HFFc6 (cell line): ENCODE measurements at regions not wholly inside any gene's neighbourhood (a gene's known extent, or its start where the extent isn't known, plus 50 kb on each side); places are given as distances from the start of the nearest gene placed in this dataset.

ENCODE experiments used
- DNase-seq: peaks from one replicate; pipeline ENCODE4 v3.0.0-alpha.2; 2018
- H3K27ac Mint-ChIP-seq: 2 replicates; pipeline ENCODE4 v1.8.0; 2020; ENCODE audit warnings: mild to moderate bottlenecking, mixed read lengths
- H3K27me3 Mint-ChIP-seq: 2 replicates; pipeline ENCODE4 v1.8.0; 2021; ENCODE audit warnings: mild to moderate bottlenecking, moderate library complexity, mixed read lengths; ENCODE audit not compliant: insufficient read depth
- H3K36me3 Mint-ChIP-seq: 2 replicates; pipeline ENCODE4 v1.8.0; 2021; ENCODE audit warnings: low read depth, mixed read lengths
- H3K4me1 Mint-ChIP-seq: 2 replicates; pipeline ENCODE4 v1.8.0; 2020; ENCODE audit warnings: low read depth, mixed read lengths
- H3K4me3 Mint-ChIP-seq: 2 replicates; pipeline ENCODE4 v1.8.0; 2020; ENCODE audit warnings: mild to moderate bottlenecking, moderate library complexity, mixed read lengths
- H3K9me3 Mint-ChIP-seq: 2 replicates; pipeline ENCODE4 v1.8.0; 2020; ENCODE audit warnings: mild to moderate bottlenecking, mixed read lengths
- CTCF ChIP-seq: fragments of 200-600 bp; sonication (generic); IDR thresholded peaks from 2 replicates; pipeline ENCODE4 v1.5.0; 2021; ENCODE audit warnings: antibody characterized with exemption, mild to moderate bottlenecking

- DNase-seq = peak; percentile 25
- TF ChIP-seq CTCF = no peak
- peaks cover 71% of the 10 kb centered on the region for H3K4me1 Mint-ChIP-seq
- no peaks in the 10 kb centered on the region for H3K9me3 Mint-ChIP-seq
- H3K27ac Mint-ChIP-seq = peak overlapping the region; percentile 89
- H3K4me3 Mint-ChIP-seq = peak overlapping the region; percentile 62
- no peaks in the 10 kb centered on the region for H3K27me3 Mint-ChIP-seq
- H3K36me3 Mint-ChIP-seq = no peaks in the 10 kb centered on the region
Measured at GRCh38 chr14:61925732-61926435, 163.7 kb downstream of the SNAPC1 start.

DNA sequence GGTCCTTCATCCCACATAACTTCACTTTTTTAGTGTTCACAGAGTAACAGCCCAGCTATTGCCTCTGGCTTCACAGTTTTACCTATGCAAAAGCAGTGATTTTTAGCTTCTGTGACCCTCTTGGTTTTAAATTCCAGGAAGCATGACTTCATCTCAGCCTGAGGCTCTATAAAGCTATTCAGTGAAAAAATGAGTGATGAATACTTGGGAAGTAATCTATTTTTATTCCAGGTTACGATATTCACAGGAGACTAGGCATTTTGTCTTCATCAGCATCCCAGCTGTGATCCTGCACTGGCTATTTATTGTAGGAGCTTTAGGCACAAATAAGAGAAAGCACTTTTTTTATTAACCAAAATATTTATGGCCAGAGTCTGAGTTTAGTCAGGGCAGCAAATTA is 164.8 kb downstream of the SNAPC1 start:
- Mint-ChIP-seq H3K36me3 (0 out of 2 replicates have a peak, but pooled peaks cover 3% of the 10 kb centered on the region), H3K9me3 (no peaks in the 10 kb centered on the region), H3K27ac (peak overlapping the region; percentile 89), H3K4me1 (peaks cover 77% of the 10 kb centered on the region), H3K4me3 (peak overlapping the region; percentile 76), H3K27me3 (no peaks in the 10 kb centered on the region)
- TF ChIP-seq CTCF = no peak
- peak; percentile 75 for DNase-seq

DNA sequence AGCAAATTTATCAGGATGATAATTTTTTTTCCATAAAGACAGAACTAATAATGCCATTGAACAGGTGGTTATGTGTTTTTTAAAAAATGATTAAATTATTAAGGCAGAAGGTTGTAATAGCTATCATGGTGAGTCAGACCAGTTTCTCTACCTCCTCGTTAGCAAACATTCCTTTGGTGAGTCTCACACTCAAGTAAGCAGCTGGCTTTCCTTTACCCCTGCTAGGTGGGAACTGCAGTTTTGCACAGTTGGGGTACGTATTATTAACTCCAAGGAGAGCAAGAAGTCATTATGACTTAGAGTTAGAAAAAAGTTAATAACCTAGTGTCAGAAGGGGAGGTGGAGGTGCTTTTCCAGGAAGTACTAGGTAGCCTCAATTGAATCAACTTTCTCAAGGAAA is 165.3 kb downstream of the SNAPC1 start:
- Mint-ChIP-seq H3K27ac (peak overlapping the region; percentile 89), H3K4me3 (peak overlapping the region; percentile 76), H3K27me3 (no peaks in the 10 kb centered on the region), H3K9me3 (no peaks in the 10 kb centered on the region), H3K36me3 (0 out of 2 replicates have a peak, but pooled peaks cover 8% of the 10 kb centered on the region), H3K4me1 (peaks cover 82% of the 10 kb centered on the region)
- peak; percentile 57 for DNase-seq
- no peak for TF ChIP-seq CTCF

GRCh38 chr14:61928300-61928699 is 166.1 kb downstream of the SNAPC1 start:
- Mint-ChIP-seq H3K27me3 (no peaks in the 10 kb centered on the region), H3K36me3 (0 out of 2 replicates have a peak, but pooled peaks cover 10% of the 10 kb centered on the region), H3K4me3 (peak overlapping the region; percentile 76), H3K9me3 (no peaks in the 10 kb centered on the region), H3K4me1 (peaks cover 87% of the 10 kb centered on the region), H3K27ac (peak overlapping the region; percentile 89)
- TF ChIP-seq CTCF = no peak
- no peak for DNase-seq

DNA sequence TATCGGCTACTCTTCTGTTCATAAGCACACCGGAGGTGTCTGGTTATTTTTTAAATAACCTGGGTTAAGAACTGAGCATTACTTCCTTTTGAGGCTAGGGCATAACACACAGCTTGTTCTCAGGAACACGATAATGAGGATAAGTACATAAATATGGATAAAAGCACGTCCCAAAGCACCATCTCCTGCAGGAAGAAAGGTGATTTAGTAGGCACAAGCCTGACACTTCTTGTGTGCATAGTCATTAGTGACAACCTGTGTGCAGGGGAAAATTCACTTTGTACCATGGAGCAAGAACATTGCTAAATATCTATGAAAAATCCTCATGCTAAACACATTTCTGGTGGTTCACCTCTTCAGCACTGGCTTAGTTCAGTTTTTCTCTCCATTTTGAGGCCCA is 166.5 kb downstream of the SNAPC1 start:
- 0 out of 2 replicates have a peak, but pooled peaks cover 10% of the 10 kb centered on the region for H3K36me3 Mint-ChIP-seq
- no peak for DNase-seq
- no peaks in the 10 kb centered on the region for H3K27me3 Mint-ChIP-seq
- peaks cover 86% of the 10 kb centered on the region for H3K4me1 Mint-ChIP-seq
- TF ChIP-seq CTCF = no peak
- H3K9me3 Mint-ChIP-seq = no peaks in the 10 kb centered on the region
- no peak overlapping the region for H3K27ac Mint-ChIP-seq
- peak overlapping the region; percentile 76 for H3K4me3 Mint-ChIP-seq
